SK-N-SH treated with all-trans-retinoic acid at 6 μM for 48 hours (cell line): ENCODE measurements at regions not wholly inside any gene's neighbourhood (a gene's known extent, or its start where the extent isn't known, plus 50 kb on each side); places are given as distances from the start of the nearest gene placed in this dataset.

Experiments used
- ATAC-seq: fragments of 200-7000 bp; cut with Tn5 transposase; 3 replicates; pipeline ENCODE4 v1.9.1; 2020; ENCODE audit warnings: mild to moderate bottlenecking, moderate library complexity
- ARNTL ChIP-seq: fragments of 450-650 bp; formaldehyde crosslinking; IDR thresholded peaks from 2 replicates; pipeline ENCODE4 v1.5.0; 2020; ENCODE audit warnings: low read depth, mild to moderate bottlenecking, moderate library complexity, borderline replicate concordance
- BACH2 ChIP-seq: fragments of 250-450 bp; sonication (Bioruptor Pico); IDR thresholded peaks from 2 replicates; pipeline ENCODE4 v1.9.0; 2021; ENCODE audit warnings: mild to moderate bottlenecking, borderline replicate concordance
- CSDC2 ChIP-seq: fragments of 250-450 bp; sonication (Bioruptor Pico); IDR thresholded peaks from 2 replicates; pipeline ENCODE4 v1.5.0; 2020; ENCODE audit warnings: mild to moderate bottlenecking, moderate library complexity
- GLIS3 ChIP-seq: fragments of 250-450 bp; sonication (Bioruptor Pico); IDR thresholded peaks from 2 replicates; pipeline ENCODE4 v1.5.0; 2020; ENCODE audit warnings: mild to moderate bottlenecking, moderate library complexity
- ISL1 ChIP-seq: fragments of 250-450 bp; sonication (Bioruptor Pico); IDR thresholded peaks from 2 replicates; pipeline ENCODE4 v2.1.2; 2022; ENCODE audit warnings: mild to moderate bottlenecking, moderate library complexity
- OSR1 ChIP-seq: fragments of 250-450 bp; sonication (Bioruptor Pico); IDR thresholded peaks from 2 replicates; pipeline ENCODE4 v1.8.0; 2022; ENCODE audit warnings: moderate library complexity, mild to moderate bottlenecking, inconsistent platforms
- PPARA ChIP-seq: fragments of 250-450 bp; sonication (Bioruptor Pico); IDR thresholded peaks from 2 replicates; pipeline ENCODE4 v1.5.0; 2020; ENCODE audit warnings: mild to moderate bottlenecking, borderline replicate concordance
- RARB ChIP-seq: fragments of 250-450 bp; sonication (Bioruptor Pico); IDR thresholded peaks from 2 replicates; pipeline ENCODE4 v1.8.0; 2021; ENCODE audit warnings: mild to moderate bottlenecking, moderate library complexity
- TCF4 ChIP-seq: fragments of 250-450 bp; sonication (Bioruptor Pico); IDR thresholded peaks from 2 replicates; pipeline ENCODE4 v1.8.0; 2021; ENCODE audit warnings: mild to moderate bottlenecking, moderate library complexity, borderline replicate concordance
- TOX ChIP-seq: fragments of 250-450 bp; sonication (Bioruptor Pico); IDR thresholded peaks from 2 replicates; pipeline ENCODE4 v1.8.0; 2021; ENCODE audit warnings: mild to moderate bottlenecking, moderate library complexity, borderline replicate concordance
- ZC3H10 ChIP-seq: fragments of 250-450 bp; sonication (Bioruptor Pico); IDR thresholded peaks from 2 replicates; pipeline ENCODE4 v1.5.1; 2021; ENCODE audit warnings: mild to moderate bottlenecking, moderate library complexity
- ZFP3 ChIP-seq: fragments of 250-450 bp; sonication (Bioruptor Pico); IDR thresholded peaks from 2 replicates; pipeline ENCODE4 v1.5.0; 2020; ENCODE audit warnings: mild to moderate bottlenecking, moderate library complexity
- ZFP30 ChIP-seq: fragments of 450-650 bp; formaldehyde crosslinking; IDR thresholded peaks from 2 replicates; pipeline ENCODE4 v1.5.0; 2022; ENCODE audit warnings: mild to moderate bottlenecking, moderate library complexity
- ZNF565 ChIP-seq: fragments of 450-650 bp; formaldehyde crosslinking; conservative IDR thresholded peaks from 2 replicates; pipeline ENCODE4 v1.5.0; 2020; ENCODE audit warnings: low read depth, mild to moderate bottlenecking, moderate library complexity
- ZNF70 ChIP-seq: fragments of 450-650 bp; formaldehyde crosslinking; IDR thresholded peaks from 2 replicates; pipeline ENCODE4 v1.5.0; 2020; ENCODE audit warnings: mild to moderate bottlenecking, moderate library complexity
- ZNF8 ChIP-seq: fragments of 450-650 bp; formaldehyde crosslinking; IDR thresholded peaks from 2 replicates; pipeline ENCODE4 v1.5.0; 2020; ENCODE audit warnings: mild to moderate bottlenecking, moderate library complexity
- TF ChIP-seq, protein P1 (sequence below): fragments of 250-450 bp; sonication (Bioruptor Pico); IDR thresholded peaks from 2 replicates; pipeline ENCODE4 v1.5.0; 2020; ENCODE audit warnings: mild to moderate bottlenecking, moderate library complexity
- TF ChIP-seq, protein P2 (sequence below): fragments of 250-450 bp; sonication (Bioruptor Pico); IDR thresholded peaks from 2 replicates; pipeline ENCODE4 v1.5.1; 2021; ENCODE audit warnings: mild to moderate bottlenecking, moderate library complexity
- TF ChIP-seq, protein P3 (sequence below): fragments of 250-450 bp; sonication (Bioruptor Pico); IDR thresholded peaks from 2 replicates; pipeline ENCODE4 v1.8.0; 2020; ENCODE audit warnings: mild to moderate bottlenecking, moderate library complexity, borderline replicate concordance
- TF ChIP-seq, protein P4 (sequence below): fragments of 250-450 bp; sonication (Bioruptor Pico); IDR thresholded peaks from 2 replicates; pipeline ENCODE4 v1.5.1; 2020; ENCODE audit warnings: low read depth, mild to moderate bottlenecking, moderate library complexity

DNA sequence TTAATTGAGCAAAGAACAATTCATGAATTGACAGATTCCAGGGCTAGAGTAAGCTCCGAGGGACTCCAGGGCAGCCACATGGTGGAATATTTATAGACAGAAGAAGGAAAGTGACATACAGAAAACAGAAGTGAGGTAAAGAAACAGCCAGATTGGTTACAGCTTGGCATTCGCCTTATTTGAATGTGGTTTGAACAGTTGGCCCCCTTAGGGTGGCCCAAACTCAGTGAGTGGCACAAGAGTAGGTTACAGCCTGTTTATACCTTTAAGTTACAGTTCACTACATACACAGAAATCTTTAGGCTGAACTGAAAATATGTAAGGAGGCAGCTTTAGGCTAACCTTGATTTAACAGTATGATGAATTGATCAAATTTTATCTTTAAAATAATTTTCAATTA lies 174.5 kb upstream of the CNOT2 start:
- no peak for ATAC-seq

DNA sequence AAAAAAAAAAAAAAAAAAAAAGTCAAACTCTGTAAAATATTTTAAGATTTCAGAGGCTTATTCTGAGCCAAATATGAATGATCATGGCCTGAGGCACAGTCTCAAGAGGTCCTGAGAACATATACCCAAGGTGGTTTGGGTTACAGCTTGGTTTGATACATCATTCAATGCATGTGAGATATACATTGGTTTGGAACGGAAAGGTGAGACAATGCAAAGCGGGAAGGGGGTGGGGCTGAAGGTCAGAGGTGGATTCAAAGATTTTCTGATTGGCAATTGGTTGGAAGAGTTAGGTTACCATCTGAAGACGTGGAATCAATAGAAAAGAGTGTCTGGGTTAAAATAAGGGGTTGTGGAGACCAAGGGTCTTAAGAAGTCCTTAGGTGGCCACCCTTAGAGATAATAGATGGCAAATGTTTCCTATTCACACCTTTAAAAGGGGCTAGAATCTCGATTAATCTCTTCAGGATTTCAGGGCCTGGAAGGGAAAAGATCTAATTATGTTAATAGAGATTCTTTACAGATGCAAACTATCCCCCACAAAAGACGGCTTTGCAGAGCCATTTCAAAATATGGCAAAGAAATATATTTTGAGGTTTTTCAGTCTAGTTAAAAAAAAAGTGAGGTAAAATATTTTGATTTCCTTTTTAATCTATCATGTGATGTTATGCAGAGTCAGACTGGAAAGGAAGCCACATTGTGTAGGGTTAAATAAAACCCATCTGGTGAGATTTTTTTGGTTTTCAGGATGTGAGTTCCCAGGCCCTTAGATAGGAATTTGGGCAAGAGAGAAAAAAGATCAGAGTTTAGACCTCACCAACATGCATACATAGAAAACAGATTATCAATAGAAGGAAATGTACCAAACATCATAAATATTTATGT lies 173.8 kb upstream of the CNOT2 start:
- TF ChIP-seq, protein P1, sequence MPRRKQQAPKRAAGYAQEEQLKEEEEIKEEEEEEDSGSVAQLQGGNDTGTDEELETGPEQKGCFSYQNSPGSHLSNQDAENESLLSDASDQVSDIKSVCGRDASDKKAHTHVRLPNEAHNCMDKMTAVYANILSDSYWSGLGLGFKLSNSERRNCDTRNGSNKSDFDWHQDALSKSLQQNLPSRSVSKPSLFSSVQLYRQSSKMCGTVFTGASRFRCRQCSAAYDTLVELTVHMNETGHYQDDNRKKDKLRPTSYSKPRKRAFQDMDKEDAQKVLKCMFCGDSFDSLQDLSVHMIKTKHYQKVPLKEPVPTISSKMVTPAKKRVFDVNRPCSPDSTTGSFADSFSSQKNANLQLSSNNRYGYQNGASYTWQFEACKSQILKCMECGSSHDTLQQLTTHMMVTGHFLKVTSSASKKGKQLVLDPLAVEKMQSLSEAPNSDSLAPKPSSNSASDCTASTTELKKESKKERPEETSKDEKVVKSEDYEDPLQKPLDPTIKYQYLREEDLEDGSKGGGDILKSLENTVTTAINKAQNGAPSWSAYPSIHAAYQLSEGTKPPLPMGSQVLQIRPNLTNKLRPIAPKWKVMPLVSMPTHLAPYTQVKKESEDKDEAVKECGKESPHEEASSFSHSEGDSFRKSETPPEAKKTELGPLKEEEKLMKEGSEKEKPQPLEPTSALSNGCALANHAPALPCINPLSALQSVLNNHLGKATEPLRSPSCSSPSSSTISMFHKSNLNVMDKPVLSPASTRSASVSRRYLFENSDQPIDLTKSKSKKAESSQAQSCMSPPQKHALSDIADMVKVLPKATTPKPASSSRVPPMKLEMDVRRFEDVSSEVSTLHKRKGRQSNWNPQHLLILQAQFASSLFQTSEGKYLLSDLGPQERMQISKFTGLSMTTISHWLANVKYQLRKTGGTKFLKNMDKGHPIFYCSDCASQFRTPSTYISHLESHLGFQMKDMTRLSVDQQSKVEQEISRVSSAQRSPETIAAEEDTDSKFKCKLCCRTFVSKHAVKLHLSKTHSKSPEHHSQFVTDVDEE (CRISPR knock-in tag), result no peak
- no peak for TF ChIP-seq TCF4
- TF ChIP-seq ZC3H10 (CRISPR knock-in tag), result no peak
- TF ChIP-seq ISL1 (CRISPR knock-in tag), result no peak
- peak; percentile 55; the same call in 1 of the 2 replicates for TF ChIP-seq ZFP30 (CRISPR knock-in tag)
- ATAC-seq, result no peak

More for the DNA sequence above, 174.5 kb upstream of the CNOT2 start:
- TF ChIP-seq GLIS3 (CRISPR knock-in tag) (no peak), PPARA (no peak), ISL1 (CRISPR knock-in tag) (no peak), ZFP3 (CRISPR knock-in tag) (no peak), BACH2 (CRISPR knock-in tag) (no peak), TCF4 (no peak), ARNTL (CRISPR knock-in tag) (no peak), ZNF565 (no peak), ZNF8 (CRISPR knock-in tag) (no peak), CSDC2 (CRISPR knock-in tag) (no peak)
- TF ChIP-seq, all 23 proteins: peak for 0

DNA sequence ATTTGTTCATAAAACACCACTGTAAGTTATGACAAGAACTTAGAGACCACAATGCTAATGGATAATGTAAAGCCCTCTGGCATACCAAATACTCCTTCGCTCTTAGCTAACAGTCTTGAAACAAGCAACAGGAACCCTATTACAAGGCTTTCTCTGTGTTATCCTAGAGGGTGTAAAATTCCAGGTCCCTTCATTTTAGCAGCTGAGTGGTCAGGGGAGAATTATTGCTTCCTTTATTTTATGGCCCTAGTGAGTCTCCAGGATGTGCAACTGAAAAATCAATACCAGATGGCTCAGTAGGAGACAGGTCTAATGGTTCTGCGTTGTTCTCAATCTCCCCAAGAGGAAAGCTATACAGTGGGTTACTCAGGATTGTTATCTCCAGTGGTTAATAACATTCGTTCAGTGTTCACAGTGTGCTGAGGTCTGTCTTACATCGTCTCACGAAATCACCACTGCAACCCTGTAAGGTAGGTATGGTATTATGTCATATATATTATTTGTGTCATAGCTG lies 172.7 kb upstream of the CNOT2 start:
- peak; percentile 91 for TF ChIP-seq TCF4
- TF ChIP-seq RARB (CRISPR knock-in tag), result no peak
- TF ChIP-seq, protein P1 (CRISPR knock-in tag), result peak; percentile 63; the same call in 1 of the 2 replicates
- TF ChIP-seq, all 23 proteins: peak for 2
- ATAC-seq, result no peak; the same call in 2 of the 3 replicates

DNA sequence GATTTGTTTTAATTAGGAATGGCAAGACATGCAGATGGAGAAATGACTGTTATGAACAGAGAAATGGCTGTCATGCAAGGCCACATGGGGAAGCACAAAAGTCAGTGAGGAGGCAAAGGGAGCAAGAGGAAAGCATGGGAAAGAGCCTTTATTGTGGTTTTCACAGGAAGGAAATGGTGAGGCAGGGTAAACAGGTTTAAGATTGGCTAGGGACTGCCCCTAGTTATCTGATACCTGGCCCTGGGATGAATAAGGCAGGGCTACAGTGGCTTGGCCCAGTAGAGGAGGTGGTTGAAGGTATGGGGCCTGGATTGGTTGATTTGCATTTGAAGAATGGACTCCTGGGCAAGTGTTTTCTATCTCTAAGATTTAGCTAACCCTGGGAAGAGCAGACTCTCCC lies 168.7 kb upstream of the CNOT2 start:
- no peak for ATAC-seq

DNA sequence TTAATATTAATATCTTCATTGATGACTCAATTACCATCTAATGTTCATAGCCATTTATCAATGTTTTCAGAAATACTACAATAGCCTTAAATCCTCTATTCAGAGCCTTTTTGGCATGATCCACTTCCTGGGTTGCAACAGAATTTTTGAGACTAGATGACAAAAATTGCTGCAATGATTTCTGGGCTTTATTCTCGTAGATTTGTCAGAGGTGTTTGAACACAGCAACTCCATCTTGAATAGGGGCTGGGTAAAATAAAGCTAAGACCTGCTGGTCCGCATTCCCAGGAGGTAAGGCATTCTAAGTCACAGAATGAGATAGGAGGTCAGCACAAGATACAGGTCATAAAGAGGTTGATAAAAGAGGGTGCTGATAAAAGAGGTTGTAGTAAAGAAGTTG lies 165.8 kb upstream of the CNOT2 start:
- ATAC-seq, result no peak
- TF ChIP-seq ZNF565 (no peak), ARNTL (CRISPR knock-in tag) (no peak), ZFP30 (CRISPR knock-in tag) (no peak), TCF4 (no peak), PPARA (no peak), OSR1 (CRISPR knock-in tag) (no peak), GLIS3 (CRISPR knock-in tag) (no peak), ZFP3 (CRISPR knock-in tag) (no peak), ZNF70 (no peak), ISL1 (CRISPR knock-in tag) (no peak), ZC3H10 (CRISPR knock-in tag) (no peak), BACH2 (CRISPR knock-in tag) (no peak), RARB (CRISPR knock-in tag) (no peak), TOX (CRISPR knock-in tag) (no peak)
- TF ChIP-seq, protein P2, sequence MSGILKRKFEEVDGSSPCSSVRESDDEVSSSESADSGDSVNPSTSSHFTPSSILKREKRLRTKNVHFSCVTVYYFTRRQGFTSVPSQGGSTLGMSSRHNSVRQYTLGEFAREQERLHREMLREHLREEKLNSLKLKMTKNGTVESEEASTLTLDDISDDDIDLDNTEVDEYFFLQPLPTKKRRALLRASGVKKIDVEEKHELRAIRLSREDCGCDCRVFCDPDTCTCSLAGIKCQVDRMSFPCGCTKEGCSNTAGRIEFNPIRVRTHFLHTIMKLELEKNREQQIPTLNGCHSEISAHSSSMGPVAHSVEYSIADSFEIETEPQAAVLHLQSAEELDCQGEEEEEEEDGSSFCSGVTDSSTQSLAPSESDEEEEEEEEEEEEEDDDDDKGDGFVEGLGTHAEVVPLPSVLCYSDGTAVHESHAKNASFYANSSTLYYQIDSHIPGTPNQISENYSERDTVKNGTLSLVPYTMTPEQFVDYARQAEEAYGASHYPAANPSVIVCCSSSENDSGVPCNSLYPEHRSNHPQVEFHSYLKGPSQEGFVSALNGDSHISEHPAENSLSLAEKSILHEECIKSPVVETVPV (CRISPR knock-in tag), result no peak
- TF ChIP-seq, protein P3, sequence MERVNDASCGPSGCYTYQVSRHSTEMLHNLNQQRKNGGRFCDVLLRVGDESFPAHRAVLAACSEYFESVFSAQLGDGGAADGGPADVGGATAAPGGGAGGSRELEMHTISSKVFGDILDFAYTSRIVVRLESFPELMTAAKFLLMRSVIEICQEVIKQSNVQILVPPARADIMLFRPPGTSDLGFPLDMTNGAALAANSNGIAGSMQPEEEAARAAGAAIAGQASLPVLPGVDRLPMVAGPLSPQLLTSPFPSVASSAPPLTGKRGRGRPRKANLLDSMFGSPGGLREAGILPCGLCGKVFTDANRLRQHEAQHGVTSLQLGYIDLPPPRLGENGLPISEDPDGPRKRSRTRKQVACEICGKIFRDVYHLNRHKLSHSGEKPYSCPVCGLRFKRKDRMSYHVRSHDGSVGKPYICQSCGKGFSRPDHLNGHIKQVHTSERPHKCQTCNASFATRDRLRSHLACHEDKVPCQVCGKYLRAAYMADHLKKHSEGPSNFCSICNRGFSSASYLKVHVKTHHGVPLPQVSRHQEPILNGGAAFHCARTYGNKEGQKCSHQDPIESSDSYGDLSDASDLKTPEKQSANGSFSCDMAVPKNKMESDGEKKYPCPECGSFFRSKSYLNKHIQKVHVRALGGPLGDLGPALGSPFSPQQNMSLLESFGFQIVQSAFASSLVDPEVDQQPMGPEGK, result no peak
- TF ChIP-seq, protein P4, sequence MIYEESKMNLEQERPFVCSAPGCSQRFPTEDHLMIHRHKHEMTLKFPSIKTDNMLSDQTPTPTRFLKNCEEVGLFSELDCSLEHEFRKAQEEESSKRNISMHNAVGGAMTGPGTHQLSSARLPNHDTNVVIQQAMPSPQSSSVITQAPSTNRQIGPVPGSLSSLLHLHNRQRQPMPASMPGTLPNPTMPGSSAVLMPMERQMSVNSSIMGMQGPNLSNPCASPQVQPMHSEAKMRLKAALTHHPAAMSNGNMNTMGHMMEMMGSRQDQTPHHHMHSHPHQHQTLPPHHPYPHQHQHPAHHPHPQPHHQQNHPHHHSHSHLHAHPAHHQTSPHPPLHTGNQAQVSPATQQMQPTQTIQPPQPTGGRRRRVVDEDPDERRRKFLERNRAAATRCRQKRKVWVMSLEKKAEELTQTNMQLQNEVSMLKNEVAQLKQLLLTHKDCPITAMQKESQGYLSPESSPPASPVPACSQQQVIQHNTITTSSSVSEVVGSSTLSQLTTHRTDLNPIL (CRISPR knock-in tag), result no peak

More for the DNA sequence above, 168.7 kb upstream of the CNOT2 start:
- TF ChIP-seq ZFP30 (CRISPR knock-in tag) (no peak), BACH2 (CRISPR knock-in tag) (no peak)
